ENCODE measurements at regions not wholly inside any gene's neighbourhood (a gene's known extent, or its start where the extent isn't known, plus 50 kb on each side); places are given as distances from the start of the nearest gene placed in this dataset.

GRCh38 chr4:27638163-27638915 is 777.7 kb downstream of the STIM2 start:
- TF ChIP-seq, protein P1, sequence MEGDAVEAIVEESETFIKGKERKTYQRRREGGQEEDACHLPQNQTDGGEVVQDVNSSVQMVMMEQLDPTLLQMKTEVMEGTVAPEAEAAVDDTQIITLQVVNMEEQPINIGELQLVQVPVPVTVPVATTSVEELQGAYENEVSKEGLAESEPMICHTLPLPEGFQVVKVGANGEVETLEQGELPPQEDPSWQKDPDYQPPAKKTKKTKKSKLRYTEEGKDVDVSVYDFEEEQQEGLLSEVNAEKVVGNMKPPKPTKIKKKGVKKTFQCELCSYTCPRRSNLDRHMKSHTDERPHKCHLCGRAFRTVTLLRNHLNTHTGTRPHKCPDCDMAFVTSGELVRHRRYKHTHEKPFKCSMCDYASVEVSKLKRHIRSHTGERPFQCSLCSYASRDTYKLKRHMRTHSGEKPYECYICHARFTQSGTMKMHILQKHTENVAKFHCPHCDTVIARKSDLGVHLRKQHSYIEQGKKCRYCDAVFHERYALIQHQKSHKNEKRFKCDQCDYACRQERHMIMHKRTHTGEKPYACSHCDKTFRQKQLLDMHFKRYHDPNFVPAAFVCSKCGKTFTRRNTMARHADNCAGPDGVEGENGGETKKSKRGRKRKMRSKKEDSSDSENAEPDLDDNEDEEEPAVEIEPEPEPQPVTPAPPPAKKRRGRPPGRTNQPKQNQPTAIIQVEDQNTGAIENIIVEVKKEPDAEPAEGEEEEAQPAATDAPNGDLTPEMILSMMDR (IDR thresholded peaks at IDR 0.05; ENCODE audit: insufficient read depth, low read length) = no peak
- no peak for DNase-seq (ENCODE audit: low read depth)
- H3K4me3 ChIP-seq (ENCODE audit: low read depth, low read length) = no peak overlapping the region

- no peak overlapping the region for H3K4me3 ChIP-seq (ENCODE audit: low read depth, low read length)
- no peak for DNase-seq (ENCODE audit: low read depth)
- TF ChIP-seq, protein P1 (IDR thresholded peaks at IDR 0.05; ENCODE audit: insufficient read depth, low read length) = no peak
Measured at GRCh38 chr4:27643101-27643500, 782.5 kb downstream of the STIM2 start.

DNA sequence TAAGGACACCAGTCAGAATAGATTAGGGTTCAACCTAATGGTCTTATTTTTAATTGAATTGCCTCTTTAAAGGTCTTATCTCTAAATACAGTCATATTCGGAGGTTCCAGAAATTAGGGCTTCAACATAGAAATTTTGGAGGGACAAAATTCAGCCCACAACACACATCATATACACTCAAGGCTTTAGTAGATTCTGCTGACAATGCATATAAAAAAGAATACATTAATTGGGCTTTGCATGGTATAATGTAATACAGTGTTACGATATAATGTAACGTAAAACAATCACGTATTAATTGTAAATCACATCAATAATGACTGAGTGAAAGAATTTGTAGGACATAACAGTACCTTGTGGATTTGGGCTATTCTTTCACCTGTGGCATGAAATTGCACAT is 787.8 kb downstream of the STIM2 start:
- TF ChIP-seq, protein P1 (IDR thresholded peaks at IDR 0.05; ENCODE audit: insufficient read depth, low read length) = no peak
- no peak for DNase-seq (ENCODE audit: low read depth)
- H3K4me3 ChIP-seq (ENCODE audit: low read depth, low read length) = no peak overlapping the region

DNA sequence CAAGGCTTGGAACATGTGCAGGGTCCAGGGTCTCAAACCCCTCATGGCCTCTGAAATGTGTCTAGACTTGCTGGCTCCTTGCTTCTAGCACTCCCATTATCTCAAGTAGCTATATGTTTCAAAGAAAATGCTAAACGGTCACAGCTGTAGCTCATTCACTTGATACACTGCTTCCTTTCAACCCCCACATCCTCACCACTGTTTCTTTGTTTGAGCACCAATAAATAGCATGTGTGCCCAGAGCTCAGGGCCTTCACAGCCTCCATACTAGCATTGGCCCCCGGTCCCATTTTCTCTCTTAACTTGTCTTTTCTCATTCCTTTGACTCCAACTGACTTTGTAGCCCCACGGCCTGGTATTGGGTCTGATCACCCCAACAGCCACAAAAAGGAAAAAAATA is 801.8 kb downstream of the STIM2 start:
- TF ChIP-seq, protein P1 (IDR thresholded peaks at IDR 0.05; ENCODE audit: insufficient read depth, low read length) = no peak
- H3K4me3 ChIP-seq (ENCODE audit: low read depth, low read length) = no peak overlapping the region
- no peak for DNase-seq (ENCODE audit: low read depth)

DNA sequence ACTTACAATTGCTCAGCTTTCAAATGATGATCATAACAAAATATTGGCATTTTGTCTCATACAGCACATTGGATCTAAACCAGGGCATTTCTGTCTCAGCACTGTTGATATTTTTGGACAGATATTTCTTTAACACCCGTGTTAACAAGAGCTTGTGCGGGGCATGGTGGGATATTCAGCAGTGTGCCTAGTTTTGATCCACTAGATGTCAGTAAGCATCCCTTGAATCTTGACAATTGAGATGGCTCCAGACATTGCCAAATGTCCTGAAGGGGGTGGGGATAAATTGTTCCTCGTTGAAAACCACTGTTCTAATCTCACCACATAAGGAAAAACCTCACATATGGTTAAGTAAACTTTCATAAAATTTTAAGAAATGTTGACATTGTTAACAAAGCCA is 806.3 kb downstream of the STIM2 start:
- no peak overlapping the region for H3K4me3 ChIP-seq (ENCODE audit: low read depth, low read length)
- TF ChIP-seq, protein P1 (IDR thresholded peaks at IDR 0.05; ENCODE audit: insufficient read depth, low read length) = no peak
- DNase-seq (ENCODE audit: low read depth) = no peak

DNA sequence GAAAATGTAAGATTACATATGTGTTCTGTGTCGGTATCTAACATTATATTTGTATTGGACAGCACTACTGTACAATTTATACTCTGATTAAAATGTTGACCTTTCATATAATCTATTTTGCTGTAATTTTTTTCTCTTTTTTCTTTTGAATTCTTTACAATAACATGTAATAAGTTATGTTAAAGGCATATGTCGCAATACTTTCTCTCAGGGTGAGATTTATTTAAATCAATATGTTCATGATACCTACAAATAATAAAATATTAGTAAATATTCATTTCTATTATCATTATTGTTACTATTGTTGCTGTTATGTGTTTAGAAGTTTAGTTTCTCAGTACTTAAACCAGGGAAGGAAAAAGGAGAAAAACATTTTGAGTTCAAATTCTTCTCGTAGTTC is 807.4 kb downstream of the STIM2 start:
- H3K4me3 ChIP-seq (ENCODE audit: low read depth, low read length) = no peak overlapping the region
- no peak for DNase-seq (ENCODE audit: low read depth)
- TF ChIP-seq, protein P1 (IDR thresholded peaks at IDR 0.05; ENCODE audit: insufficient read depth, low read length) = no peak

- H3K4me3 ChIP-seq (ENCODE audit: low read depth, low read length) = no peak overlapping the region
- DNase-seq (ENCODE audit: low read depth) = no peak
- TF ChIP-seq, protein P1 (IDR thresholded peaks at IDR 0.05; ENCODE audit: insufficient read depth, low read length) = no peak
Measured at GRCh38 chr4:27678027-27678426, 817.4 kb downstream of the STIM2 start.

Measured in fibroblast of the aortic adventitia (primary cell).